ENCODE measurements at regions not wholly inside any gene's neighbourhood (a gene's known extent, or its start where the extent isn't known, plus 50 kb on each side); places are given as distances from the start of the nearest gene placed in this dataset.

DNA sequence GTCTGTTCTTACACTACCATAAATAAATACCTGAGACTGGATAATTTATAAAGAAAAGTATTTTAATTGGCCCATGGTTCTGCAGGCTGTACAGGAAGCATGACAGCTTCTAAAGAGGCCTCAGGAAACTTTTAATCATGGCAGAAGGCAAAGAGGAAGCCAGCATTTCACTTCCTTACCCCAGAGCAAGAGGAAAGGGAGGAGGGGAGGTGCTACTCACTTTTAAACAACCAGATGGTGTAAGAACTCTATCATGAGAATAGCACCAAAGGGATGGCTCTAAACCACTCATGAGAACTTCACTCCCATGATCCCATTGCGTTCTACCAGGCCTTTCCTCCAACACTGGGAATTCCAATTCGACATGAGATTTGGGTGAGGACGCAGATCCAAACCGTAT is 344.4 kb upstream of the SLC39A10 start:
- Histone ChIP-seq H3K4me1 (ENCODE audit: control insufficient read depth in 2 of 3, insufficient read depth in 2 of 3, low read depth in 1 of 3, low read length in 3 of 3) (no peaks in the 10 kb centered on the region), H3K4me3 (ENCODE audit: low read length in 3 of 3) (no peak overlapping the region), H3K36me3 (ENCODE audit: control insufficient read depth in 2 of 3, insufficient read depth in 3 of 3, low read length in 3 of 3) (no peaks in the 10 kb centered on the region), H3K27ac (ENCODE audit: low read depth in 2 of 2, low read length in 2 of 2) (no peak overlapping the region), H3K9ac (ENCODE audit: low read length in 3 of 3) (no peak overlapping the region), H3K9me3 (ENCODE audit: control insufficient read depth in 2 of 3, insufficient read depth in 1 of 3, low read length in 3 of 3) (no peaks in the 10 kb centered on the region), H3K27me3 (ENCODE audit: control insufficient read depth, insufficient read depth, low read length) (no peaks in the 10 kb centered on the region)
- intact Hi-C loops (cut with DNase I) = no loop called here
- DNase-seq (no peak), FAIRE-seq (no peak)
- TF ChIP-seq, protein P1, sequence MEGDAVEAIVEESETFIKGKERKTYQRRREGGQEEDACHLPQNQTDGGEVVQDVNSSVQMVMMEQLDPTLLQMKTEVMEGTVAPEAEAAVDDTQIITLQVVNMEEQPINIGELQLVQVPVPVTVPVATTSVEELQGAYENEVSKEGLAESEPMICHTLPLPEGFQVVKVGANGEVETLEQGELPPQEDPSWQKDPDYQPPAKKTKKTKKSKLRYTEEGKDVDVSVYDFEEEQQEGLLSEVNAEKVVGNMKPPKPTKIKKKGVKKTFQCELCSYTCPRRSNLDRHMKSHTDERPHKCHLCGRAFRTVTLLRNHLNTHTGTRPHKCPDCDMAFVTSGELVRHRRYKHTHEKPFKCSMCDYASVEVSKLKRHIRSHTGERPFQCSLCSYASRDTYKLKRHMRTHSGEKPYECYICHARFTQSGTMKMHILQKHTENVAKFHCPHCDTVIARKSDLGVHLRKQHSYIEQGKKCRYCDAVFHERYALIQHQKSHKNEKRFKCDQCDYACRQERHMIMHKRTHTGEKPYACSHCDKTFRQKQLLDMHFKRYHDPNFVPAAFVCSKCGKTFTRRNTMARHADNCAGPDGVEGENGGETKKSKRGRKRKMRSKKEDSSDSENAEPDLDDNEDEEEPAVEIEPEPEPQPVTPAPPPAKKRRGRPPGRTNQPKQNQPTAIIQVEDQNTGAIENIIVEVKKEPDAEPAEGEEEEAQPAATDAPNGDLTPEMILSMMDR (IDR thresholded peaks at IDR 0.05; ENCODE audit: borderline replicate concordance, extremely low read depth, insufficient read depth) = no peak

DNA sequence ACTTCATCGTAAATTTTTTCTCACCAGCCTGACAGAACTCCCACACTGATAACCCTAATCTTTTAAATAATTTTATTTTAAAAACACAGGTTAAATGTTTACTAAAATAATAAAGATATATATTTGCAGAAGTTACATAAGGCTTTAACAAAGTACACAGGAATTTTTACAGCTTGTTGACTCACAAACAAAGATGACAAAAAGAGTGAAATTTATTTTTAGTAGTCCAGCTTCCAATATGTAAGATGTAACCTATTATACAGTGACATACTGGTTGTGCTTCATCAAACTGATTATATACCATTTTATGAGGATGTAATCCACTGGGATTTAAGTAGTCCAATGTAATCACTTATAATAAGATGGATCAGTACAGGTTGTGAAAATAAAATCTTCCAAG is 348.9 kb upstream of the SLC39A10 start:
- intact Hi-C loops (cut with DNase I) = no loop called here
- DNase-seq = no peak
- Histone ChIP-seq H3K4me1 (ENCODE audit: control insufficient read depth in 2 of 3, insufficient read depth in 2 of 3, low read depth in 1 of 3, low read length in 3 of 3) (no peaks in the 10 kb centered on the region), H3K27me3 (ENCODE audit: control insufficient read depth, insufficient read depth, low read length) (no peaks in the 10 kb centered on the region), H3K9ac (ENCODE audit: low read length in 3 of 3) (no peak overlapping the region), H3K27ac (ENCODE audit: low read depth in 2 of 2, low read length in 2 of 2) (no peak overlapping the region), H3K9me3 (ENCODE audit: control insufficient read depth in 2 of 3, insufficient read depth in 1 of 3, low read length in 3 of 3) (no peaks in the 10 kb centered on the region), H3K36me3 (ENCODE audit: control insufficient read depth in 2 of 3, insufficient read depth in 3 of 3, low read length in 3 of 3) (no peaks in the 10 kb centered on the region), H3K4me3 (ENCODE audit: low read length in 3 of 3) (no peak overlapping the region)
- no peak for FAIRE-seq
- TF ChIP-seq, protein P1 (IDR thresholded peaks at IDR 0.05; ENCODE audit: borderline replicate concordance, extremely low read depth, insufficient read depth) = no peak

DNA sequence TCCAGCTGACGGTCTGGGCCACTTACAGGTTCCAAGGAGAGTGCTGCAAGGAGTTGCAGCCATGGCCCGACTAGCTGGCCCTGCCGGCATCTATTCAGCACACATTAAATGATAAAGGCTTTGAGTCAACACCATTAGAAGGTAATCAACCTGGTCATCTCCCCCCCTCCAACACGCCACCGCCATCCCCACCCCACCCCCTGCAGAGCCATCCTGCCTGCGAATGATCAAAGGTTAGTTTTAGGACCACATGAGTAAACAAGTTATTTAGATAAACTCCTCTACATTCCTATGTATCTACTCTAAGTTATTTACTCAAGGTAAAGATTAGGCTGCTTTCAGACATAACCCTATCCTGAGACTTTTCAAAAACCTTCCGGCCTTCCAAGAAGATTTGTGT is 349.3 kb upstream of the SLC39A10 start:
- no peak overlapping the region for H3K9ac ChIP-seq (ENCODE audit: low read length in 3 of 3)
- intact Hi-C loops (cut with DNase I) = no loop called here
- no peak for FAIRE-seq

DNA sequence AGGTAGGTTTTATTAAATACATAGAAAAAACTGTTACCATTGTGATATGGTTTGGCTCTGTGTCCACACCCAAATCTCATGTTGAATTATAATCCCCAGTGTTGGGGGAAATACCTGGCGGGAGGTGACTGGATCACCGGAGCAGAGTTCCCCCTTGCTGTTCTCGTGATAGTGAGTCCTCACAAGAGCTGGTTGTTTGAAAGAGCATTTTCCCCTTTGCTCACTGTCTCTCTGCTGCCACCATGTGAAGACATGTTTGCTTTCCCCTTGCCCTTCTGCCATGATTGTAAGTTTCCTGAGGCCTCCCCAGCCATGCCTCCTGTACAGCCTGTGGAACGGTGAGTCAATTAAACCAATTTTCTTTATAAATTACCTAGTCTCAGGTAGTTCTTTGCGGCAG is 352.7 kb upstream of the SLC39A10 start:
- TF ChIP-seq, protein P1 (IDR thresholded peaks at IDR 0.05; ENCODE audit: borderline replicate concordance, extremely low read depth, insufficient read depth) = no peak
- H3K27me3 ChIP-seq (ENCODE audit: control insufficient read depth, insufficient read depth, low read length) = no peaks in the 10 kb centered on the region
- intact Hi-C loops (cut with DNase I) = no loop called here
- no peak overlapping the region for H3K4me3 ChIP-seq (ENCODE audit: low read length in 3 of 3)
- H3K9ac ChIP-seq (ENCODE audit: low read length in 3 of 3) = no peak overlapping the region
- no peaks in the 10 kb centered on the region for H3K9me3 ChIP-seq (ENCODE audit: control insufficient read depth in 2 of 3, insufficient read depth in 1 of 3, low read length in 3 of 3)
- DNase-seq (no peak), FAIRE-seq (no peak)
- H3K36me3 ChIP-seq (ENCODE audit: control insufficient read depth in 2 of 3, insufficient read depth in 3 of 3, low read length in 3 of 3) = no peaks in the 10 kb centered on the region
- H3K27ac ChIP-seq (ENCODE audit: low read depth in 2 of 2, low read length in 2 of 2) = no peak overlapping the region
- H3K4me1 ChIP-seq (ENCODE audit: control insufficient read depth in 2 of 3, insufficient read depth in 2 of 3, low read depth in 1 of 3, low read length in 3 of 3) = no peaks in the 10 kb centered on the region

More for the DNA sequence above, 349.3 kb upstream of the SLC39A10 start:
- H3K36me3 ChIP-seq (ENCODE audit: control insufficient read depth in 2 of 3, insufficient read depth in 3 of 3, low read length in 3 of 3) = no peaks in the 10 kb centered on the region
- TF ChIP-seq, protein P1 (IDR thresholded peaks at IDR 0.05; ENCODE audit: borderline replicate concordance, extremely low read depth, insufficient read depth) = no peak
- no peak overlapping the region for H3K4me3 ChIP-seq (ENCODE audit: low read length in 3 of 3)
- no peaks in the 10 kb centered on the region for H3K9me3 ChIP-seq (ENCODE audit: control insufficient read depth in 2 of 3, insufficient read depth in 1 of 3, low read length in 3 of 3)
- no peaks in the 10 kb centered on the region for H3K27me3 ChIP-seq (ENCODE audit: control insufficient read depth, insufficient read depth, low read length)
- H3K27ac ChIP-seq (ENCODE audit: low read depth in 2 of 2, low read length in 2 of 2) = no peak overlapping the region
- no peaks in the 10 kb centered on the region for H3K4me1 ChIP-seq (ENCODE audit: control insufficient read depth in 2 of 3, insufficient read depth in 2 of 3, low read depth in 1 of 3, low read length in 3 of 3)
- DNase-seq = no peak
